ENCODE measurements at regions not wholly inside any gene's neighbourhood (a gene's known extent, or its start where the extent isn't known, plus 50 kb on each side); places are given as distances from the start of the nearest gene placed in this dataset.
A peak's percentile ranks its signal among the peaks of the same experiment; 100 is the strongest.

- no peaks in the 10 kb centered on the region for H3K36me3 ChIP-seq (ENCODE audit: control insufficient read depth, insufficient read depth, low read length)
- no CpG with 5 or more reads among the region's 1 CpG for whole genome bisulfite sequencing (ENCODE audit: insufficient coverage)
- no peaks in the 10 kb centered on the region for H3K27me3 ChIP-seq (ENCODE audit: control insufficient read depth, insufficient read depth, low read length)
- no peaks in the 10 kb centered on the region for H3K9me3 ChIP-seq (ENCODE audit: control insufficient read depth, insufficient read depth, low read length)
- no peak overlapping the region for H3K27ac ChIP-seq (ENCODE audit: low read depth, low read length)
- peak in 1 of 6 donors; percentile 34 for DNase-seq (ENCODE audit: low read depth in 4 of 6, low spot score in 6 of 6)
- H3K4me1 ChIP-seq (ENCODE audit: control insufficient read depth, insufficient read depth, low read length), result no peaks in the 10 kb centered on the region
- H3K4me3 ChIP-seq (ENCODE audit: low read depth, low read length), result no peak overlapping the region
Measured at GRCh38 chr12:78396538-78396937, 468.0 kb upstream of the SYT1 start.

GRCh38 chr12:78398750-78399149, 465.8 kb upstream of the SYT1 start:
- Histone ChIP-seq H3K4me1 (ENCODE audit: control insufficient read depth, insufficient read depth, low read length) (no peaks in the 10 kb centered on the region), H3K27me3 (ENCODE audit: control insufficient read depth, insufficient read depth, low read length) (no peaks in the 10 kb centered on the region), H3K27ac (ENCODE audit: low read depth, low read length) (no peak overlapping the region), H3K4me3 (ENCODE audit: low read depth, low read length) (no peak overlapping the region), H3K36me3 (ENCODE audit: control insufficient read depth, insufficient read depth, low read length) (no peaks in the 10 kb centered on the region), H3K9me3 (ENCODE audit: control insufficient read depth, insufficient read depth, low read length) (no peaks in the 10 kb centered on the region)
- WGBS (ENCODE audit: insufficient coverage), result no CpG with 5 or more reads among the region's 2 CpGs
- DNase-seq (ENCODE audit: low read depth in 4 of 6, low spot score in 6 of 6), result no peak

GRCh38 chr12:78402366-78403134, 462.0 kb upstream of the SYT1 start:
- H3K27ac ChIP-seq (ENCODE audit: low read depth, low read length), result no peak overlapping the region
- no peaks in the 10 kb centered on the region for H3K27me3 ChIP-seq (ENCODE audit: control insufficient read depth, insufficient read depth, low read length)
- no peaks in the 10 kb centered on the region for H3K36me3 ChIP-seq (ENCODE audit: control insufficient read depth, insufficient read depth, low read length)
- no peaks in the 10 kb centered on the region for H3K9me3 ChIP-seq (ENCODE audit: control insufficient read depth, insufficient read depth, low read length)
- H3K4me1 ChIP-seq (ENCODE audit: control insufficient read depth, insufficient read depth, low read length), result no peaks in the 10 kb centered on the region
- DNase-seq (ENCODE audit: low read depth in 4 of 6, low spot score in 6 of 6), result peak in 2 of 6 donors; percentile 34 to 56
- WGBS (ENCODE audit: insufficient coverage), result no CpG with 5 or more reads among the region's 5 CpGs
- no peak overlapping the region for H3K4me3 ChIP-seq (ENCODE audit: low read depth, low read length)

GRCh38 chr12:78403136-78403535, 461.4 kb upstream of the SYT1 start:
- no peaks in the 10 kb centered on the region for H3K4me1 ChIP-seq (ENCODE audit: control insufficient read depth, insufficient read depth, low read length)
- no peak for DNase-seq (ENCODE audit: low read depth in 4 of 6, low spot score in 6 of 6)

DNA sequence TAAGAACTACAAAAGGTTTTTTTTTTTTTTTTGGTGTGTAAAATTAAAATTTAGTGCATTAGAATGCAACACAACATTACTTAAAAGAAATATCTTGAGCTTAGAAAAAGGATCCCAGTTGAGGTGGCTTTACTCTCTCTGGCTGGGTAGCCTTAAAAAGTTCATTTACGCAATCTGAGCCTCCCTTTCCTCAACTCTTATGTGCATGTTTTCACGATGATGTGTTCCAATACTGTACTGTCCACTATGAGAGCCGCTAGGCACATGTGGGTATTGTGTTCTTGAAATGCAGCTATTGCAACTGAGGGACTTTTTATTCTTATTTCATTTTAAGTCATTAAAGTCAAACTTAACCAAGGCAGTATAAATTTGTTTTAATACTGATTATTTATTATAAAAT, 460.9 kb upstream of the SYT1 start:
- no peak for DNase-seq (ENCODE audit: low read depth in 4 of 6, low spot score in 6 of 6)
- Histone ChIP-seq H3K27me3 (ENCODE audit: control insufficient read depth, insufficient read depth, low read length) (no peaks in the 10 kb centered on the region), H3K36me3 (ENCODE audit: control insufficient read depth, insufficient read depth, low read length) (no peaks in the 10 kb centered on the region), H3K4me3 (ENCODE audit: low read depth, low read length) (no peak overlapping the region), H3K4me1 (ENCODE audit: control insufficient read depth, insufficient read depth, low read length) (no peaks in the 10 kb centered on the region), H3K9me3 (ENCODE audit: control insufficient read depth, insufficient read depth, low read length) (no peaks in the 10 kb centered on the region), H3K27ac (ENCODE audit: low read depth, low read length) (no peak overlapping the region)
- no CpG with 5 or more reads among the region's 3 CpGs for WGBS (ENCODE audit: insufficient coverage)

More at GRCh38 chr12:78403136-78403535, 461.4 kb upstream of the SYT1 start:
- no CpG with 5 or more reads among the region's 1 CpG for WGBS (ENCODE audit: insufficient coverage)
- Histone ChIP-seq H3K36me3 (ENCODE audit: control insufficient read depth, insufficient read depth, low read length) (no peaks in the 10 kb centered on the region), H3K4me3 (ENCODE audit: low read depth, low read length) (no peak overlapping the region), H3K27me3 (ENCODE audit: control insufficient read depth, insufficient read depth, low read length) (no peaks in the 10 kb centered on the region), H3K27ac (ENCODE audit: low read depth, low read length) (no peak overlapping the region), H3K9me3 (ENCODE audit: control insufficient read depth, insufficient read depth, low read length) (no peaks in the 10 kb centered on the region)

DNA sequence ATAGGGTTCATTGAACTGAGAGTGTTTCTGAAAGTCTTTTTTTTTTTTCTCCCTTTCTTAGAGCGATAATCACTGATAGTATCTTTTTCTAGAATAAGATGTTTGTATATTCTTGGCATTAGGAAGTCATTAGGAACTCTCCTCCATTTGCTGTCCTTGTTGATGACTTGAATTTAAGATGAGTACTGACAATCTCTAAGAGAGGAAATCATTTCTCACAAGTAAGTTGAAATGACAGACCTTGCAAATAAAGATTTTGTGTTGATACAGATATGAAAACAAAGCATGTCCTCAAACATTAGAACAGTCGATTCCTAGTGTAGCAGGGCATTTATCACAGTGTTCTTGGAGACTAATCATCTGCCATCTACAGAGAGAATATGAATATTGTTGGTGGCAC, 458.4 kb upstream of the SYT1 start:
- no peak overlapping the region for H3K4me3 ChIP-seq (ENCODE audit: low read depth, low read length)
- no peaks in the 10 kb centered on the region for H3K9me3 ChIP-seq (ENCODE audit: control insufficient read depth, insufficient read depth, low read length)
- WGBS (ENCODE audit: insufficient coverage), result no CpG with 5 or more reads among the region's 2 CpGs
- H3K4me1 ChIP-seq (ENCODE audit: control insufficient read depth, insufficient read depth, low read length), result no peaks in the 10 kb centered on the region
- no peak overlapping the region for H3K27ac ChIP-seq (ENCODE audit: low read depth, low read length)
- DNase-seq (ENCODE audit: low read depth in 4 of 6, low spot score in 6 of 6), result no peak
- no peaks in the 10 kb centered on the region for H3K27me3 ChIP-seq (ENCODE audit: control insufficient read depth, insufficient read depth, low read length)
- no peaks in the 10 kb centered on the region for H3K36me3 ChIP-seq (ENCODE audit: control insufficient read depth, insufficient read depth, low read length)

GRCh38 chr12:78406828-78407227, 457.7 kb upstream of the SYT1 start:
- H3K27me3 ChIP-seq (ENCODE audit: control insufficient read depth, insufficient read depth, low read length), result no peaks in the 10 kb centered on the region
- WGBS (ENCODE audit: insufficient coverage), result no CpG with 5 or more reads among the region's 2 CpGs
- H3K4me1 ChIP-seq (ENCODE audit: control insufficient read depth, insufficient read depth, low read length), result no peaks in the 10 kb centered on the region
- H3K36me3 ChIP-seq (ENCODE audit: control insufficient read depth, insufficient read depth, low read length), result no peaks in the 10 kb centered on the region
- no peak overlapping the region for H3K27ac ChIP-seq (ENCODE audit: low read depth, low read length)
- no peaks in the 10 kb centered on the region for H3K9me3 ChIP-seq (ENCODE audit: control insufficient read depth, insufficient read depth, low read length)
- no peak overlapping the region for H3K4me3 ChIP-seq (ENCODE audit: low read depth, low read length)
- DNase-seq (ENCODE audit: low read depth in 4 of 6, low spot score in 6 of 6), result no peak

- no peak overlapping the region for H3K4me3 ChIP-seq (ENCODE audit: low read depth, low read length)
- WGBS (ENCODE audit: insufficient coverage), result no CpG with 5 or more reads among the region's 2 CpGs
- no peaks in the 10 kb centered on the region for H3K4me1 ChIP-seq (ENCODE audit: control insufficient read depth, insufficient read depth, low read length)
- H3K9me3 ChIP-seq (ENCODE audit: control insufficient read depth, insufficient read depth, low read length), result no peaks in the 10 kb centered on the region
- no peak overlapping the region for H3K27ac ChIP-seq (ENCODE audit: low read depth, low read length)
- no peak for DNase-seq (ENCODE audit: low read depth in 4 of 6, low spot score in 6 of 6)
- no peaks in the 10 kb centered on the region for H3K36me3 ChIP-seq (ENCODE audit: control insufficient read depth, insufficient read depth, low read length)
- H3K27me3 ChIP-seq (ENCODE audit: control insufficient read depth, insufficient read depth, low read length), result no peaks in the 10 kb centered on the region
Measured at GRCh38 chr12:78407722-78408121, 456.9 kb upstream of the SYT1 start.

DNA sequence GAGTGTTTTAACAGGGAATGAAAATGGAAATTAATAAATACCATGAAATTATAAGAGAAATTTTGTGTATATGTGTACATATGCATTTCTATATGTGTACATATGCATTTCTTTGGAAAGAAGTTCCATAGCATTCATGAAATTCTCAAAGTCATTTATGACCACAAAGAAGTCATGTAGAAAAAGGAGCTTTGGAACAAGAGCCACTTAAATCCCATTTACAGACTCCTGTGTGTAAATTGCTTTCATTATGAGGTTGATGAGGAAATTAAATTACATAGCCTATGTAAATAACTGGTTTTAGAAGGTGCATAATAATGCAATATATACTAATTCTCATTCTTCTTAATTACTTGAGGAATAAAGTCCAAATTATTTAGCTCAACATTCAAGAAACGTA, 450.5 kb upstream of the SYT1 start:
- H3K9me3 ChIP-seq (ENCODE audit: control insufficient read depth, insufficient read depth, low read length), result no peaks in the 10 kb centered on the region
- no peaks in the 10 kb centered on the region for H3K27me3 ChIP-seq (ENCODE audit: control insufficient read depth, insufficient read depth, low read length)
- H3K27ac ChIP-seq (ENCODE audit: low read depth, low read length), result no peak overlapping the region
- H3K4me3 ChIP-seq (ENCODE audit: low read depth, low read length), result no peak overlapping the region
- no peak for DNase-seq (ENCODE audit: low read depth in 4 of 6, low spot score in 6 of 6)
- no peaks in the 10 kb centered on the region for H3K4me1 ChIP-seq (ENCODE audit: control insufficient read depth, insufficient read depth, low read length)
- H3K36me3 ChIP-seq (ENCODE audit: control insufficient read depth, insufficient read depth, low read length), result no peaks in the 10 kb centered on the region
- no CpG with 5 or more reads among the region's 1 CpG for WGBS (ENCODE audit: insufficient coverage)

- DNase-seq (ENCODE audit: low read depth in 4 of 6, low spot score in 6 of 6), result no peak
- Histone ChIP-seq H3K36me3 (ENCODE audit: control insufficient read depth, insufficient read depth, low read length) (no peaks in the 10 kb centered on the region), H3K27me3 (ENCODE audit: control insufficient read depth, insufficient read depth, low read length) (no peaks in the 10 kb centered on the region), H3K4me1 (ENCODE audit: control insufficient read depth, insufficient read depth, low read length) (no peaks in the 10 kb centered on the region), H3K9me3 (ENCODE audit: control insufficient read depth, insufficient read depth, low read length) (no peaks in the 10 kb centered on the region), H3K27ac (ENCODE audit: low read depth, low read length) (no peak overlapping the region), H3K4me3 (ENCODE audit: low read depth, low read length) (no peak overlapping the region)
- WGBS (ENCODE audit: insufficient coverage), result no CpG with 5 or more reads among the region's 2 CpGs
Measured at GRCh38 chr12:78418919-78419318, 445.7 kb upstream of the SYT1 start.

All from spinal cord (tissue), 9 donors.